ENCODE measurements at regions not wholly inside any gene's neighbourhood (a gene's known extent, or its start where the extent isn't known, plus 50 kb on each side); places are given as distances from the start of the nearest gene placed in this dataset.

DNA sequence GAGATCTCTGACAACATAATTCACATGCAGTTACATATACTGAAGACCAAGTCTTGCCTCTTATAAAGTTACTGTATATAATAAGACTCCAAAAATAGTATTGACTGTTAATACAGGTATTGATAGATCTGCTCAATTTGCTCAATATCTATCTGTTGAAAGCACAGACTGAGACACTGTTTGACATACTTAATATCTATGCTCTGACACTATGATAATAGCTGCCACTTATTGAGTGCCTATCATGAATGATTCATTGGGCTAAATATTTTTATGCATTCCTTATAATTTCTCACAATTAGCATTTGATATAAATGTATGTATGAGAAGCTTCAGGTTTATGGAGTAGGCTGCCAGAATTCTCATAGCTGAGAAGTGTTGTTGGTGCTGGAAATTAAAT lies 1600.9 kb upstream of the IGFBP7 start:
- DNase-seq (ENCODE audit: low read depth), result no peak

DNA sequence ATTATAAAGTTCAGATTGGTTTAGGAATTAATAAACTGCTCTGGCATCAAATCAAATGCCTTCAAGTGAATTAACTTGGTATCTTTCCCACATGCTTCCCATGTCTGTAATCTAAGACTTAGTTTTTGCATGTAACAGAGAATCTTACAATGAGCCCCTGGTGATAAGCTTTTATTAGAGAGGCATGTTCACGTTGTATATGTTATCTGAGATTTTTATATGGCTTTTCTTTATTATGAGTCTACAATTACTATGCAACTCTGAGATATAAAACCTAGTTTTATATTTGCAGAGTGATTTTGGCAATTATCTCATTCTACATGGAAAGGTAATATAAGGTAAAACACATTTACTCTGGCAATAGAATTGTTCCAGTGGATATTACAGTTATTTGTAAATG lies 1578.4 kb upstream of the IGFBP7 start:
- DNase-seq (ENCODE audit: low read depth), result no peak

- no peak for DNase-seq (ENCODE audit: low read depth)
Measured at GRCh38 chr4:58679886-58680285, 1569.7 kb upstream of the IGFBP7 start.

GRCh38 chr4:58679051-58679450 lies 1568.9 kb upstream of the IGFBP7 start:
- no peak for DNase-seq (ENCODE audit: low read depth)

GRCh38 chr4:58669783-58670182 lies 1559.6 kb upstream of the IGFBP7 start:
- no peak for DNase-seq (ENCODE audit: low read depth)

GRCh38 chr4:58665649-58666048 lies 1555.5 kb upstream of the IGFBP7 start:
- no peak for DNase-seq (ENCODE audit: low read depth)

- DNase-seq (ENCODE audit: low read depth), result no peak
Measured at GRCh38 chr4:58658701-58659100, 1548.5 kb upstream of the IGFBP7 start.

DNA sequence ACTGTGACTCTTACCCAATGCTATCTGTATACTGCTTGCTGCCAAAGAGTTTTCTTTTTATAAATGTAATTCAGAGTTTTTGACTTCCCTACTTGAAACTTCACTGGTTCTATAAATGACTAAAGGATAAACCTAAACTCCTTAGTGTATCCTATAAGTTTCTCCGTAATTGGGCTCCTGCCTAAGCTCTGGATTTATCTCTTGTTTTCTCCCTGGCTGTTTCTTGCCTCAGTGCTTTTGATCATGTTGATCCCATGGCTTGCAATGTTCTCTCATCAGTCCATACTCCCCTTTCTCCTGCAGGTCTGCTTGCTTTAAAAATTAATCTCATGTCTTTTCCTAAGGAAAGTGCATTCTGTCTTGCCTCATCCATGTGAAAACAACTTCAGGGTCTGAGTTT lies 1543.1 kb upstream of the IGFBP7 start:
- DNase-seq (ENCODE audit: low read depth), result no peak

GRCh38 chr4:58649226-58649625 lies 1539.0 kb upstream of the IGFBP7 start:
- DNase-seq (ENCODE audit: low read depth), result no peak

DNA sequence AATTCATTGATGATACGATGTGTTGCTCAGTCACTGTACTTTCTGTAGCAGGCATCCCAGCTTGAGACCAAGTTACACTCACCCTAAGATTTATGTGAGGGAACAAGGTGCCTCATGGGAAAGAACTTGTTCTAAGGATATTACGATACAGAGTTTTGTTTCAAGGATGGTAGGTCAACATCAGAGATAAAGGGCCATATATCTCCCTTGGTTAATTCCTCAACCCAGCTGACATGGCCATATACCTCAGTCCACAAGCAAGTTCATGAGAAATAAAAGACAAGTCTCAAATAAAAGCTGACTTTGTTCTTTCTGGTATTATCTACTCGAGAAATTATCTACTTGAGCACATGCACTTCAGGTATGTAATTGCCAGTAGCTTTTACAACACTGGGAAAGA lies 1535.9 kb upstream of the IGFBP7 start:
- DNase-seq (ENCODE audit: low read depth), result no peak

GRCh38 chr4:58644549-58644948 lies 1534.4 kb upstream of the IGFBP7 start:
- DNase-seq (ENCODE audit: low read depth), result no peak

DNA sequence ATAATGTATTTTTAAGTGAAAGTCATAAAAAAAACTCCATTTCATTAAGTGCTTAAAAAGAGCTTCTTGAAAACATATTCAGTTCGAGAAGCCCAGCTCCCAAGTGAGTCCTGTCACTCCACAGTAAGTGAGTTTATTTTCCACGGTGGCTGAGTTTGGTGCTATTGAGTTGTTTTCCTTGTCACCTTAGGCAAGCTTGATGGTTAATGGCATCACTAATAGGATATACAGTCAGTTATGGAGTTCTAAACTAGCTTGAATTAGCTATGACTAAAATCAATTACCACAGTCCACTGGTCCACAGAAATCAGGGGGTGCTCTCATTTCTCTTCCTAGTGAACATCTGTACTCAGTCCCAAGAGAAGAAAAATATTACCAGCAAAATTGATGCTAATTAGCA lies 1526.2 kb upstream of the IGFBP7 start:
- DNase-seq (ENCODE audit: low read depth), result no peak

- no peak for DNase-seq (ENCODE audit: low read depth)
Measured at GRCh38 chr4:58617226-58617625, 1507.0 kb upstream of the IGFBP7 start.

DNA sequence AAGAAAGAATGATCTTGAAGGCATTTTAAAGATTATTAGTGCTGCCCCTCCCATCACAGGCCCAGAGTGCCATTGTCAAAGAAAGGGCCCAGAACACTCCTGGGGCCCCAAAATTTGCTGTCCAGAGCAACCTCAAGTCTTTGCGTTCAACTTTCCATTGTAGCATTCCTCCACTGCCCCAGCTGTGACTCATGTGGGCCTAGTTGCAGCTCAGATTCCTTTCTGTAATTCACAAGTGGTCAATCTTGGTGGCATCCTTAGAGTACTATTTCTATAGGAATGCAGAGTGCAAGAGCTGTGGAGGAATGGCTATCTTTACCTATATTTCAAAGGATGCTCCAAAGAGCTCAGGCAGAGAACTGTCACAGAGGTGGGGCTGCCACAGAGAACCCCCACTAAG lies 1500.8 kb upstream of the IGFBP7 start:
- no peak for DNase-seq (ENCODE audit: low read depth)

DNA sequence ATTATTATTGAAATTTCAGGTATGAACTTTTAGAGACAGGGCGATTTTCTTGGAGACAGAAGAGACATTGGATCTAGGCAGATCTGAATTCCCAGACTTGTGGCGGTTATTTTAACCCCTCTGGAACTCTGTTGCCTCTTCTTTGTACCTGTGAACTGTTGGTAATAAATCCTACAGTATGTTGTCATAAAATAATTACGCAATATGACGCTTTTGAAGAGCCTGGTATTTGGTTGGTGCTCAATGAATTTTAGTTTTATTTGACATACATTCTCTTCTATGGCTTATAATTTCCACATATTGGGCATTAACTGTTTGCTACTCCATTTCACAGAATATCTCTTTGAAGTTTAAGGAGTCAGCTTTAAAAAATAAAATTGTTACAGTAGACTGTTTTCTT lies 1496.1 kb upstream of the IGFBP7 start:
- DNase-seq (ENCODE audit: low read depth), result no peak

GRCh38 chr4:58603951-58604350 lies 1493.8 kb upstream of the IGFBP7 start:
- DNase-seq (ENCODE audit: low read depth), result no peak

- no peak for DNase-seq (ENCODE audit: low read depth)
Measured at GRCh38 chr4:58602731-58603359, 1492.7 kb upstream of the IGFBP7 start.

DNA sequence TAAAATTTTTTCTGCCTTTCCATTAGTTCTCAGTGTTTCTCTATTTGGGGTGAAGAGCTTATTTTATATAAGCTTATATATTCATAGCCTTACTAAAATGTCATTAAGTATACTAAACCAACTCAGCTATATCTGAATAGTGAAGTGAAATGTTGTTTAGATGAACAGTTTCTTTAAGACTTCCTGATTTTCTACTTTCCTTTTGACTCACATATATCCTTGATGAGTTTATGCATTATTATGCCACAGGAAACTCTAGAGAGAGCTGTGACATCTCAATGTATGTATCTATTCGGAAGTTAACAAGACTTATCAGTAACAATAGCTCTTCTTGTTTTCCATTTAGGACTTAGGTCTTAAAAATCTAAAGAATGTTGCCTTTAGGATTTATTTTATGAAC lies 1491.8 kb upstream of the IGFBP7 start:
- DNase-seq (ENCODE audit: low read depth), result no peak

GRCh38 chr4:58600290-58600689 lies 1490.1 kb upstream of the IGFBP7 start:
- DNase-seq (ENCODE audit: low read depth), result no peak

- DNase-seq (ENCODE audit: low read depth), result peak; percentile 34
Measured at GRCh38 chr4:58590722-58591121, 1480.5 kb upstream of the IGFBP7 start.

DNA sequence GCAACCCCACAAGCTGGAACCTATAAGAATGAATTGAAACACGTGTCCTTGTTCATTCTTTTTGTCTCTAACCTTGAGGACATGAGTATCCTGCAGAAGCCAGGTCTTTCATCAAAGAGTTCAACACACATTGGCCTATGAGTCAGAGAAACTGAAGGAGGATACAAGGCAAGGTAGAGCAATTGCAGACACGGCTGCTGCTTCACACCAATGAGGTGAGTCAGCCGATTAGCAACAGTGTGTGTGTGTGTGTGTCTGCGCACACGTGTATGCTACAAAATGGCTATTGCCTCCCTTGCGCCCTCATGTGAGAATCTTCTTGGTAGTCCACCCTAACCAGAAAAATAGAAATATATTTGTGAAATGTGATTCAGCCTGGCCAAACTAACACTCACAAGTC lies 1477.7 kb upstream of the IGFBP7 start:
- DNase-seq (ENCODE audit: low read depth), result peak; percentile 91

- no peak for DNase-seq (ENCODE audit: low read depth)
Measured at GRCh38 chr4:58566260-58566659, 1456.1 kb upstream of the IGFBP7 start.

DNA sequence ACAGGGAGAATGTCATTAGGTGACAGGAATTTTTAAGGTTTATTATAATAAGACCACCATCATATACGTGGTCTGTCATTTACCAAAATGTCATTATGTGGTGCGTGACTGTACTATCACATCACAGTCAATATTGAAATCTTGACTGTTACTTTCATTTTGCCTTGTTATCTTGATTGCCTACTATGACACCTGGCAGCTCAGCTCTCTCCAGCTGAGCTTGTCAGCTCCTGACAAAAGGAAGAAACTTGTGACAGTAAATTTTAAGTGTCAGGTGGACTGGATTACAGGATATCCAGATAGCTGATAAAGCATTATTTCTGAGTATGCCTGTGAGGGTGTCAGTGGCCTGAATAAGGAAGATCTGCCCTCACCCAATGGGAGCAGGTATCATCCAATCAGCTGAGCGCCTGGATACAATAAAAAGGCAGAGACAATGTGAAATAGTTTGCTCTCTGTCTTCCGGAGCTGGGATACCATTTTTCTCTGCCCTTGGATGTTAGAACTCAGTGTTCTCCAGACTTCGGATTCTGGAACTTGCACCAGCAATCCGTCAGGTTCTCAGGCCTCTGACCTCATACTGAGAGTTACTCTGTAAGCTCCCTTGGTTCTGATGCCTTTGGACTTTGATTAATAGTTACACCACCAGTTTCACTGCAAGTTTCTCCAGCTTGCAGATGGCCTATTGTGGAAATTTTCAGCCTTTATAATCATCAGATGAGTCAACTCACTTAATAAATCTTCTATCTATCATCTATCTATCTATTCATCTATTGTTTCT lies 1454.7 kb upstream of the IGFBP7 start:
- no peak for DNase-seq (ENCODE audit: low read depth)
